Small intestine (tissue), 7 donors: ENCODE measurements at regions not wholly inside any gene's neighbourhood (a gene's known extent, or its start where the extent isn't known, plus 50 kb on each side); places are given as distances from the start of the nearest gene placed in this dataset.
"Not testable (repeated sequence)": the region's sequence is repeated elsewhere in the genome, so short reads cannot be mapped to it uniquely, and the experiment has no call there.

Source experiments
- DNase-seq, 2 donors: peaks; one replicate each; pipeline versions ENCODE4 v3.0.0 to v3.0.0-alpha.2; 2013
- FAIRE-seq: peaks from 2 replicates; lab custom pipeline; 2012; peaks lifted over from hg19 to GRCh38; lab: Jason Lieb, UNC
- H3K27ac ChIP-seq, 3 donors: one replicate each; pipeline ENCODE4 v1.5.1; 2013; ENCODE audit warnings: low read length in 2 of 3, mild to moderate bottlenecking in 2 of 3, control low read depth in 1 of 3, inconsistent platforms in 1 of 3, low read depth in 1 of 3, moderate library complexity in 1 of 3
- H3K27me3 ChIP-seq, 3 donors: one replicate each; pipeline ENCODE4 v1.6.1; 2013; ENCODE audit warnings: low read length in 3 of 3, inconsistent platforms in 1 of 3; ENCODE audit not compliant: control insufficient read depth in 3 of 3, insufficient read depth in 3 of 3
- H3K36me3 ChIP-seq, 3 donors: one replicate each; pipeline ENCODE4 v1.6.1; 2013; ENCODE audit warnings: low read length in 3 of 3, inconsistent platforms in 1 of 3, low read depth in 1 of 3, mild to moderate bottlenecking in 1 of 3, moderate library complexity in 1 of 3; ENCODE audit not compliant: control insufficient read depth in 3 of 3, insufficient read depth in 2 of 3
- H3K4me1 ChIP-seq, 3 donors: one replicate each; pipeline ENCODE4 v1.6.1; 2013; ENCODE audit warnings: low read length in 2 of 3, inconsistent platforms in 1 of 3, low read depth in 1 of 3, mild to moderate bottlenecking in 1 of 3, moderate library complexity in 1 of 3; ENCODE audit not compliant: control insufficient read depth in 3 of 3, insufficient read depth in 2 of 3
- H3K4me3 ChIP-seq, 3 donors: one replicate each; pipeline ENCODE4 v1.5.1; 2013; ENCODE audit warnings: low read length in 3 of 3, control low read depth in 1 of 3, inconsistent platforms in 1 of 3, low read depth in 1 of 3, mild to moderate bottlenecking in 1 of 3, moderate library complexity in 1 of 3
- H3K9me3 ChIP-seq, 2 donors: one replicate each; pipeline ENCODE4 v1.6.1; 2013; ENCODE audit warnings: low read depth in 1 of 2, low read length in 1 of 2; ENCODE audit not compliant: control insufficient read depth in 2 of 2, insufficient read depth in 1 of 2
- WGBS, 3 donors: extraction: QIAGEN DNeasy Blood & Tissue Kit; methylation state at CpG; one replicate each; pipeline ENCODE4 v1.1.7; 2013; 5-methylcytosine and 5-hydroxymethylcytosine counted together
- donor health status: healthy with polysubstance abuse.
- donor health status: control.
- donor health status: control.
- donor health status: Bipolar disorder and iron deficiency.
- donor health status: healthy.

GRCh38 chr4:138437263-138437851 lies 195.2 kb upstream of the SLC7A11 start:
- Histone ChIP-seq H3K36me3 (no peaks in the 10 kb centered on the region), H3K9me3 (no peaks in the 10 kb centered on the region), H3K27me3 (no peaks in the 10 kb centered on the region), H3K4me1 (no peaks in the 10 kb centered on the region), H3K4me3 (no peak overlapping the region), H3K27ac (no peak overlapping the region)
- 87 to 93% (median 88%) methylated on average over 1 of the region's 1 CpG for WGBS, 3 donors
- no peak for DNase-seq
- no peak for FAIRE-seq

- H3K27me3 ChIP-seq, FAIRE-seq, H3K36me3 ChIP-seq, DNase-seq, H3K27ac ChIP-seq, H3K4me1 ChIP-seq, H3K4me3 ChIP-seq, H3K9me3 ChIP-seq: not testable (repeated sequence)
- WGBS, 3 donors, result 94 to 97% (median 96%) methylated on average over 2 of the region's 2 CpGs
Measured at GRCh38 chr4:138435733-138436132, 193.6 kb upstream of the SLC7A11 start.

- not testable (repeated sequence) for H3K9me3 ChIP-seq, H3K36me3 ChIP-seq, FAIRE-seq, H3K4me1 ChIP-seq, H3K27ac ChIP-seq, H3K27me3 ChIP-seq, DNase-seq, H3K4me3 ChIP-seq
Measured at GRCh38 chr4:138435046-138435445, 192.9 kb upstream of the SLC7A11 start.

GRCh38 chr4:138428611-138429010 lies 186.5 kb upstream of the SLC7A11 start:
- no peak overlapping the region for H3K4me3 ChIP-seq
- DNase-seq, result no peak
- H3K27me3 ChIP-seq, result no peaks in the 10 kb centered on the region
- H3K9me3 ChIP-seq, result peaks cover 0 to 4% of the 10 kb centered on the region in 2 donors
- H3K4me1 ChIP-seq, result no peaks in the 10 kb centered on the region
- no peak for FAIRE-seq
- H3K36me3 ChIP-seq, result no peaks in the 10 kb centered on the region
- H3K27ac ChIP-seq, result no peak overlapping the region
- 91 to 94% (median 93%) methylated on average over 4 of the region's 4 CpGs for WGBS, 3 donors

GRCh38 chr4:138426786-138427185 lies 184.6 kb upstream of the SLC7A11 start:
- 69 to 88% (median 76%) methylated on average over 1 of the region's 1 CpG for WGBS, 3 donors
- DNase-seq (no peak), FAIRE-seq (no peak)
- Histone ChIP-seq H3K4me3 (no peak overlapping the region), H3K4me1 (no peaks in the 10 kb centered on the region), H3K9me3 (peaks cover 0 to 2% of the 10 kb centered on the region in 2 donors), H3K27me3 (no peaks in the 10 kb centered on the region), H3K27ac (no peak overlapping the region), H3K36me3 (no peaks in the 10 kb centered on the region)

GRCh38 chr4:138420471-138420870 lies 178.3 kb upstream of the SLC7A11 start:
- H3K4me3 ChIP-seq, result no peak overlapping the region
- no peaks in the 10 kb centered on the region for H3K27me3 ChIP-seq
- no peaks in the 10 kb centered on the region for H3K36me3 ChIP-seq
- no peak overlapping the region for H3K27ac ChIP-seq
- DNase-seq (no peak), FAIRE-seq (no peak)
- no peaks in the 10 kb centered on the region for H3K9me3 ChIP-seq
- WGBS, 3 donors, result 74 to 93% (median 84%) methylated on average over 1 of the region's 1 CpG
- H3K4me1 ChIP-seq, result no peaks in the 10 kb centered on the region

GRCh38 chr4:138414202-138414601 lies 172.1 kb upstream of the SLC7A11 start:
- Histone ChIP-seq H3K27me3 (no peaks in the 10 kb centered on the region), H3K27ac (no peak overlapping the region), H3K36me3 (no peaks in the 10 kb centered on the region), H3K9me3 (no peaks in the 10 kb centered on the region), H3K4me1 (no peaks in the 10 kb centered on the region), H3K4me3 (no peak overlapping the region)
- DNase-seq, result no peak
- whole genome bisulfite sequencing, 3 donors, result 73 to 88% (median 83%) methylated on average over 1 of the region's 1 CpG
- no peak for FAIRE-seq

- no peaks in the 10 kb centered on the region for H3K27me3 ChIP-seq
- H3K36me3 ChIP-seq, result no peaks in the 10 kb centered on the region
- no peaks in the 10 kb centered on the region for H3K9me3 ChIP-seq
- H3K27ac ChIP-seq, result no peak overlapping the region
- H3K4me3 ChIP-seq, result no peak overlapping the region
- FAIRE-seq (no peak), DNase-seq (no peak)
- 59 to 70% (median 68%) methylated on average over 1 of the region's 1 CpG for WGBS, 3 donors
- H3K4me1 ChIP-seq, result no peaks in the 10 kb centered on the region
Measured at GRCh38 chr4:138413273-138413672, 171.1 kb upstream of the SLC7A11 start.

GRCh38 chr4:138412847-138413246 lies 170.7 kb upstream of the SLC7A11 start:
- H3K36me3 ChIP-seq, result no peaks in the 10 kb centered on the region
- H3K27me3 ChIP-seq, result no peaks in the 10 kb centered on the region
- H3K4me1 ChIP-seq, result no peaks in the 10 kb centered on the region
- FAIRE-seq (no peak), DNase-seq (no peak)
- WGBS, 3 donors, result 88 to 91% (median 89%) methylated on average over 5 of the region's 5 CpGs
- no peak overlapping the region for H3K27ac ChIP-seq
- H3K4me3 ChIP-seq, result no peak overlapping the region
- H3K9me3 ChIP-seq, result no peaks in the 10 kb centered on the region
